Heart right ventricle (tissue), 16 donors: ENCODE measurements at regions not wholly inside any gene's neighbourhood (a gene's known extent, or its start where the extent isn't known, plus 50 kb on each side); places are given as distances from the start of the nearest gene placed in this dataset.

Source experiments
- ATAC-seq, 8 donors: fragments of 200-7000 bp; cut with Tn5 transposase; one replicate each; pipeline ENCODE4 v1.9.1; 2020; ENCODE audit warnings: mild to moderate bottlenecking in 8 of 8, moderate library complexity in 8 of 8, moderate number of reproducible peaks in 1 of 8
- DNase-seq, 2 donors: peaks; one replicate each; pipeline ENCODE4 v3.0.0-alpha.2; 2020
- H3K27ac ChIP-seq, 10 donors: fragments of 200-600 bp; sonication (generic) in 2 of 10; one replicate each; pipeline versions ENCODE4 v1.5.0 to v1.8.0; 2020 to 2022; ENCODE audit warnings: mild to moderate bottlenecking in 3 of 10
- H3K27me3 ChIP-seq, 7 donors: fragments of 200-600 bp; one replicate each; pipeline ENCODE4 v1.8.0; 2021 to 2022; ENCODE audit warnings: mild to moderate bottlenecking in 2 of 7
- H3K36me3 ChIP-seq, 9 donors: fragments of 200-600 bp; sonication (generic) in 1 of 9; one replicate each; pipeline versions ENCODE4 v1.5.0 to v1.8.0; 2020 to 2022; ENCODE audit warnings: mild to moderate bottlenecking in 2 of 9
- H3K4me1 ChIP-seq, 9 donors: fragments of 200-600 bp; sonication (generic) in 1 of 9; one replicate each; pipeline versions ENCODE4 v1.5.0 to v1.8.0; 2020 to 2022; ENCODE audit warnings: mild to moderate bottlenecking in 4 of 9
- H3K4me3 ChIP-seq, 10 donors: fragments of 200-600 bp; sonication (generic) in 2 of 10; one replicate each; pipeline versions ENCODE4 v1.5.0 to v1.8.0; 2020 to 2022; ENCODE audit warnings: mild to moderate bottlenecking in 7 of 10, moderate library complexity in 2 of 10
- H3K9me3 ChIP-seq, 11 donors: fragments of 200-600 bp in 10 of 11; sonication (generic) in 2 of 11; one replicate each; pipeline versions ENCODE4 v1.5.0 to v1.8.0; 2013 to 2022; ENCODE audit warnings: mild to moderate bottlenecking in 2 of 11, control low read depth in 1 of 11, moderate library complexity in 1 of 11
- CTCF ChIP-seq, 9 donors: fragments of 200-600 bp; sonication (generic) in 2 of 9; IDR thresholded peaks; one replicate each; pipeline versions ENCODE4 v1.5.0 to v1.8.0; 2021 to 2022; ENCODE audit warnings: antibody characterized with exemption in 9 of 9, mild to moderate bottlenecking in 5 of 9, moderate library complexity in 1 of 9
- whole genome bisulfite sequencing, 2 donors: extraction: QIAGEN DNeasy Blood & Tissue Kit; methylation state at CpG; one replicate each; pipeline ENCODE4 v1.1.7; 2013; ENCODE audit warnings: inconsistent platforms in 1 of 2; 5-methylcytosine and 5-hydroxymethylcytosine counted together
- intact Hi-C, 10 donors: fragments of 100-400 bp; cut with DNase I; formaldehyde crosslinking; loops; one replicate each; pipeline versions ENCODE4 v1.11.1 to v1.14.2; 2022
- donor health status: Arrhythmogenic right ventricular cardiomyopathy.
- donor health status: ischemic (EF 13 %, LVEDD 7.1; RV severe dilation, severe dysfunction).
- donor health status: healthy with polysubstance abuse.
- donor health status: DM: no; HTN: yes; CAD: no.
- donor health status: DM: no; HTN: no; CAD: no.
- donor health status: ischemic (EF 25% LVEDD 6.9; RV normal size, moderate dysfunction).
- donor health status: ischemic (EF 25% LVEDD 5.7; RV mildly dilated, moderate dysfunction).
- donor health status: healthy.
- donor health status: DM: yes; HTN: yes; CAD: no.
- donor health status: Ischemic cardiomyopathy.
- donor health status: ischemic (EF 35%, LVEDD 5.7; RV mildly dilated, moderate dysfunction).
- donor health status: nonischemic (EF 11% LVEDD 7.7; RV severe dilation, severe dysfunction).
- donor health status: DM: yes; HTN: yes; CAD: no.
- donor health status: PGD.
- donor health status: ischemic (EF 29% LVEDD 5.4; RV normal size, mild dysfunction).
- donor health status: nonischemic (EF 23%, LVEDD 6.1; RV moderate dilation, normal function).

GRCh38 chr13:99037756-99038155 is 59.9 kb upstream of the DOCK9 start:
- Histone ChIP-seq H3K27ac (no peak overlapping the region), H3K4me3 (no peak overlapping the region), H3K36me3 (peaks cover 0 to 4% (median 0%) of the 10 kb centered on the region in 9 donors), H3K4me1 (peaks cover 0 to 15% (median 5%) of the 10 kb centered on the region in 9 donors), H3K27me3 (peaks cover 0 to 92% (median 0%) of the 10 kb centered on the region in 7 donors), H3K9me3 (peaks cover 0 to 9% (median 0%) of the 10 kb centered on the region in 11 donors)
- no peak for TF ChIP-seq CTCF (IDR thresholded peaks at IDR 0.05)
- DNase-seq (no peak), ATAC-seq (no peak)
- intact Hi-C loops: loop anchor here in 3 of 10 donors (5.0 to 10.0 kb wide), 3 partner anchors 145 to 163 kb away; no protein-coding TSS in a partner anchor
- 68 to 94% methylated on average over 2 of the region's 2 CpGs for WGBS, 2 donors

- peaks cover 0 to 95% (median 0%) of the 10 kb centered on the region in 7 donors for H3K27me3 ChIP-seq
- DNase-seq (no peak), ATAC-seq (no peak)
- H3K4me1 ChIP-seq: peaks cover 0 to 6% (median 0%) of the 10 kb centered on the region in 9 donors
- H3K4me3 ChIP-seq: no peak overlapping the region
- no peak for TF ChIP-seq CTCF (IDR thresholded peaks at IDR 0.05)
- H3K27ac ChIP-seq: no peak overlapping the region
- peaks cover 0 to 4% (median 0%) of the 10 kb centered on the region in 9 donors for H3K36me3 ChIP-seq
- intact Hi-C loops: loop anchor here in 3 of 10 donors (5.0 to 10.0 kb wide), 3 partner anchors 147 to 165 kb away; no protein-coding TSS in a partner anchor
- H3K9me3 ChIP-seq: peaks cover 0 to 9% (median 0%) of the 10 kb centered on the region in 11 donors
- 96 to 98% methylated on average over 2 of the region's 2 CpGs for WGBS, 2 donors
These were observed 61.9 kb upstream of the DOCK9 start for GRCh38 chr13:99039718-99040280.

- Histone ChIP-seq H3K9me3 (peaks cover 0 to 4% (median 0%) of the 10 kb centered on the region in 11 donors), H3K27me3 (peaks cover 0 to 97% (median 0%) of the 10 kb centered on the region in 7 donors), H3K36me3 (no peaks in the 10 kb centered on the region), H3K27ac (no peak overlapping the region), H3K4me3 (no peak overlapping the region), H3K4me1 (peaks cover 0 to 14% (median 0%) of the 10 kb centered on the region in 9 donors)
- DNase-seq (no peak), ATAC-seq (no peak)
- WGBS, 2 donors: 76 to 79% methylated on average over 3 of the region's 3 CpGs
- intact Hi-C loops: no loop called here
- no peak for TF ChIP-seq CTCF (IDR thresholded peaks at IDR 0.05)
These were observed 62.8 kb upstream of the DOCK9 start for GRCh38 chr13:99040536-99041131.

GRCh38 chr13:99041337-99041736 is 63.5 kb upstream of the DOCK9 start:
- intact Hi-C loops: no loop called here
- 95 to 97% methylated on average over 1 of the region's 1 CpG for WGBS, 2 donors
- Histone ChIP-seq H3K4me3 (no peak overlapping the region), H3K27me3 (peaks cover 0 to 90% (median 0%) of the 10 kb centered on the region in 7 donors), H3K9me3 (no peaks in the 10 kb centered on the region), H3K36me3 (no peaks in the 10 kb centered on the region), H3K4me1 (peaks cover 0 to 21% (median 5%) of the 10 kb centered on the region in 9 donors), H3K27ac (no peak overlapping the region)
- ATAC-seq (no peak), DNase-seq (no peak)
- no peak for TF ChIP-seq CTCF (IDR thresholded peaks at IDR 0.05)
